Neural progenitor cell (in vitro differentiated cells): ENCODE measurements at regions not wholly inside any gene's neighbourhood (a gene's known extent, or its start where the extent isn't known, plus 50 kb on each side); places are given as distances from the start of the nearest gene placed in this dataset.

Source experiments
- DNase-seq: peaks from one replicate; pipeline ENCODE4 v3.0.0-alpha.2; 2016; ENCODE audit warnings: low spot score
- H2AFZ ChIP-seq: fragments of 200-600 bp; sonication (generic); replicated peaks from 2 replicates; pipeline ENCODE4 v1.6.1; 2016; ENCODE audit warnings: antibody characterized with exemption
- H3F3A ChIP-seq: fragments of 200-600 bp; sonication (generic); 2 replicates; pipeline ENCODE4 v1.6.1; 2016; ENCODE audit warnings: antibody characterized with exemption, low read depth
- H3K27ac ChIP-seq: fragments of 200-600 bp; sonication (generic); 2 replicates; pipeline ENCODE4 v1.5.1; 2016; ENCODE audit warnings: mild to moderate bottlenecking
- H3K27me3 ChIP-seq: fragments of 200-600 bp; sonication (generic); 2 replicates; pipeline ENCODE4 v1.6.1; 2016; ENCODE audit warnings: mild to moderate bottlenecking, moderate library complexity
- H3K36me3 ChIP-seq: fragments of 200-600 bp; sonication (generic); 2 replicates; pipeline ENCODE4 v1.5.1; 2016
- H3K4me1 ChIP-seq: fragments of 200-600 bp; sonication (generic); 2 replicates; pipeline ENCODE4 v1.6.1; 2016; ENCODE audit warnings: mixed run types
- H3K4me2 ChIP-seq: fragments of 200-600 bp; sonication (generic); 2 replicates; pipeline ENCODE4 v1.6.1; 2016
- H3K4me3 ChIP-seq: fragments of 200-600 bp; sonication (generic); 2 replicates; pipeline ENCODE4 v1.5.1; 2016
- H3K79me2 ChIP-seq: fragments of 200-600 bp; sonication (generic); 2 replicates; pipeline ENCODE4 v1.6.1; 2016; ENCODE audit warnings: low read depth
- H3K9ac ChIP-seq: fragments of 200-600 bp; sonication (generic); 2 replicates; pipeline ENCODE4 v1.6.1; 2016
- H3K9me3 ChIP-seq: fragments of 200-600 bp; sonication (generic); 2 replicates; pipeline ENCODE4 v1.5.1; 2016; ENCODE audit warnings: low read depth
- H4K20me1 ChIP-seq: fragments of 200-600 bp; sonication (generic); 2 replicates; pipeline ENCODE4 v1.6.1; 2016; ENCODE audit warnings: low read depth
- H3K27ac Mint-ChIP-seq: 3 replicates; pipeline ENCODE4 v1.8.0; 2021; ENCODE audit warnings: mixed read lengths
- H3K27me3 Mint-ChIP-seq: 2 replicates; pipeline ENCODE4 v1.8.0; 2022; ENCODE audit warnings: low read depth, mild to moderate bottlenecking, inconsistent platforms, moderate library complexity, mixed read lengths; ENCODE audit not compliant: insufficient read depth
- H3K36me3 Mint-ChIP-seq: 3 replicates; pipeline ENCODE4 v1.8.0; 2021; ENCODE audit warnings: mixed read lengths
- H3K4me1 Mint-ChIP-seq: 3 replicates; pipeline ENCODE4 v1.8.0; 2021; ENCODE audit warnings: mixed read lengths
- H3K4me3 Mint-ChIP-seq: 3 replicates; pipeline ENCODE4 v1.8.0; 2021; ENCODE audit warnings: mild to moderate bottlenecking, moderate library complexity, mixed read lengths
- H3K9me3 Mint-ChIP-seq: 3 replicates; pipeline ENCODE4 v1.8.0; 2020; ENCODE audit warnings: mixed read lengths
- CTCF ChIP-seq: fragments of 200-600 bp; sonication (generic); IDR thresholded peaks from 2 replicates; pipeline ENCODE4 v1.5.1; 2017; ENCODE audit warnings: antibody characterized with exemption, mild to moderate bottlenecking
- EZH2 ChIP-seq: fragments of 200-600 bp; sonication (generic); IDR thresholded peaks from 2 replicates; pipeline ENCODE4 v1.6.1; 2017; ENCODE audit warnings: antibody characterized with exemption, mild to moderate bottlenecking, moderate library complexity
- EZH2phosphoT487 ChIP-seq: fragments of 200-600 bp; sonication (generic); IDR thresholded peaks from 2 replicates; pipeline ENCODE4 v1.6.1; 2017; ENCODE audit warnings: antibody characterized with exemption

DNA sequence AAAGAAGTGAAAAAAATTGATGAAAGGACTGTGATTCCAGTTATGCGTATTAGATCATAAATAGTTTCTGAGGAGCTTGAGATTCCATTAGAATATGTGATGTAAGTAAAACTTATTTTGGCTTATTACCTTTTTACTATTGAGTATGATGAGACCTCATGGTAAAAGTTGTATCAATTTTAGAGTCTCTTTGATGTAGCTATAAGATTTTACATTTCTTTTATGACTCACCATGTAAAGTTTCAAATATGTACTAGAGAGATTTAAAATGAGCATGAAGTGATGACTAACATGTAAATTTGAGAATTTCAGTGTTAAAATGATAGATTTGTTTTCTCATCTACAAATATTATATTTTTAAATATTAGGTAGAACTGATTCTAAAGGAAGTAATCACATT is 276.5 kb downstream of the OTUD1 start:
- no peak overlapping the region for H3K4me3 Mint-ChIP-seq
- DNase-seq, result no peak
- Histone ChIP-seq H3K79me2 (no peaks in the 10 kb centered on the region), H3K4me1 (no peaks in the 10 kb centered on the region), H4K20me1 (no peaks in the 10 kb centered on the region), H3K4me2 (no peak overlapping the region), H3K27ac (no peak overlapping the region), H3K36me3 (no peaks in the 10 kb centered on the region), H3K9me3 (no peaks in the 10 kb centered on the region), H2AFZ (no peak overlapping the region), H3F3A (no peaks in the 10 kb centered on the region), H3K27me3 (peaks cover 10% of the 10 kb centered on the region), H3K9ac (no peak overlapping the region), H3K4me3 (no peak overlapping the region)
- no peak for TF ChIP-seq EZH2phosphoT487
- no peak for TF ChIP-seq CTCF
- TF ChIP-seq EZH2, result no peak
- no peak overlapping the region for H3K27ac Mint-ChIP-seq
- H3K4me1 Mint-ChIP-seq, result no peaks in the 10 kb centered on the region
- no peaks in the 10 kb centered on the region for H3K36me3 Mint-ChIP-seq
- H3K27me3 Mint-ChIP-seq, result peaks cover 1% of the 10 kb centered on the region
- no peaks in the 10 kb centered on the region for H3K9me3 Mint-ChIP-seq

- Histone ChIP-seq H3K27ac (no peak overlapping the region), H3K4me2 (no peak overlapping the region), H3K4me1 (no peaks in the 10 kb centered on the region), H3K36me3 (no peaks in the 10 kb centered on the region), H4K20me1 (no peaks in the 10 kb centered on the region), H3K79me2 (no peaks in the 10 kb centered on the region), H3K27me3 (peaks cover 10% of the 10 kb centered on the region), H3K9ac (no peak overlapping the region), H2AFZ (no peak overlapping the region), H3K4me3 (no peak overlapping the region), H3F3A (no peaks in the 10 kb centered on the region), H3K9me3 (no peaks in the 10 kb centered on the region)
- no peak for DNase-seq
- Mint-ChIP-seq H3K36me3 (no peaks in the 10 kb centered on the region), H3K4me3 (no peak overlapping the region), H3K27me3 (peaks cover 2% of the 10 kb centered on the region), H3K9me3 (no peaks in the 10 kb centered on the region), H3K4me1 (no peaks in the 10 kb centered on the region), H3K27ac (no peak overlapping the region)
- TF ChIP-seq EZH2phosphoT487 (no peak), CTCF (no peak), EZH2 (no peak)
These were observed 279.0 kb downstream of the OTUD1 start for GRCh38 chr10:23717913-23718312.

DNA sequence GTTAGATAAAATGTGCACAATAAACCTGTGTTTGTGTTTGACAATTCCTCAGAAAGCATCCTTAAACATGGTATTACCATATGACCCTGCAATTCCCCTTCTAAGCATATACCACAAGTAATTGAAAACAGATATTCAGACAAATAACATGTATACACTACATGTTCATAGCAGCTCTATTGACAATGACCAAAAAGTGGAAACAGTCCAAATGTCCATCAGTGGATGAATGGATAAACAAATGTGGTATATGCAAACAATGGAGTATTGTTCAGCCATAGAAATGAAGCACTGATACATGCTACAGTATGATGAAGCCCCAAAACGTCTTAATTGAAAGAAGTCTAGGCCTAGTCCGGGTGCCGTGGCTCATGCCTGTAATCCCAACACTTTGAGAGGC is 280.1 kb downstream of the OTUD1 start:
- Mint-ChIP-seq H3K4me3 (no peak overlapping the region), H3K27ac (no peak overlapping the region), H3K9me3 (no peaks in the 10 kb centered on the region), H3K4me1 (no peaks in the 10 kb centered on the region), H3K36me3 (no peaks in the 10 kb centered on the region), H3K27me3 (peaks cover 2% of the 10 kb centered on the region)
- Histone ChIP-seq H3K4me1 (no peaks in the 10 kb centered on the region), H3F3A (no peaks in the 10 kb centered on the region), H3K9ac (no peak overlapping the region), H2AFZ (no peak overlapping the region), H3K4me2 (no peak overlapping the region), H3K36me3 (no peaks in the 10 kb centered on the region), H3K4me3 (no peak overlapping the region), H3K27me3 (peaks cover 10% of the 10 kb centered on the region), H4K20me1 (no peaks in the 10 kb centered on the region), H3K79me2 (no peaks in the 10 kb centered on the region), H3K27ac (no peak overlapping the region), H3K9me3 (no peaks in the 10 kb centered on the region)
- no peak for DNase-seq
- no peak for TF ChIP-seq EZH2
- TF ChIP-seq EZH2phosphoT487, result no peak
- TF ChIP-seq CTCF, result no peak

- H3K4me3 ChIP-seq, result no peak overlapping the region
- H3K4me2 ChIP-seq, result no peak overlapping the region
- no peak overlapping the region for H2AFZ ChIP-seq
- H3K4me1 ChIP-seq, result no peaks in the 10 kb centered on the region
- H3K27ac ChIP-seq, result no peak overlapping the region
- Mint-ChIP-seq H3K36me3 (no peaks in the 10 kb centered on the region), H3K9me3 (peaks cover 7% of the 10 kb centered on the region), H3K4me3 (no peak overlapping the region), H3K27ac (no peak overlapping the region), H3K4me1 (no peaks in the 10 kb centered on the region), H3K27me3 (peaks cover 2% of the 10 kb centered on the region)
- H3K27me3 ChIP-seq, result no peaks in the 10 kb centered on the region
- no peaks in the 10 kb centered on the region for H3K79me2 ChIP-seq
- no peaks in the 10 kb centered on the region for H3K9me3 ChIP-seq
- no peaks in the 10 kb centered on the region for H3F3A ChIP-seq
- H3K9ac ChIP-seq, result no peak overlapping the region
- no peaks in the 10 kb centered on the region for H4K20me1 ChIP-seq
- TF ChIP-seq EZH2phosphoT487, result no peak
- TF ChIP-seq CTCF, result no peak
- no peak for TF ChIP-seq EZH2
- no peaks in the 10 kb centered on the region for H3K36me3 ChIP-seq
- no peak for DNase-seq
These were observed 284.9 kb downstream of the OTUD1 start for GRCh38 chr10:23723796-23724195.
